ENCODE measurements at regions not wholly inside any gene's neighbourhood (a gene's known extent, or its start where the extent isn't known, plus 50 kb on each side); places are given as distances from the start of the nearest gene placed in this dataset.
"Not testable (repeated sequence)": the region's sequence is repeated elsewhere in the genome, so short reads cannot be mapped to it uniquely, and the experiment has no call there.

DNA sequence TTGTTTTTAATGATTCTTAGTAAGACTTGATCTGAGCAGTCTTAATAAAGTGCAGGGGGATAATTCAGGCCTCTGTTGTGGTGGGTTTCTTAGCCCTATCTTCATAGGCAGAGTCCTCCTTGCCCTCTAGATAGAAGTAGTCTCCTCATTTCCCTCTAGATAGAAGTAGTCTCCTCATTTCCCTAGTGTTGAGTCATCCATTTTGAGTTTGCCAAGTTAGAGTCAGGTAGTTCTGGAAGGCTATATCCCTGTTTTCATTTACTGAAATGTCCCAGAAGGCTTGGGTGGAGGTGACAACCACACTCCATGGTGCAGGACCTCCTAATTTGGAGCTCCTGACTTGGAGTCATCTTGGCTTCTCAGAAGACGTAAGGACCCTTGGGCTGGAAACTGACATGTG, 384.6 kb downstream of the MLLT3 start:
- no peak for DNase-seq

DNA sequence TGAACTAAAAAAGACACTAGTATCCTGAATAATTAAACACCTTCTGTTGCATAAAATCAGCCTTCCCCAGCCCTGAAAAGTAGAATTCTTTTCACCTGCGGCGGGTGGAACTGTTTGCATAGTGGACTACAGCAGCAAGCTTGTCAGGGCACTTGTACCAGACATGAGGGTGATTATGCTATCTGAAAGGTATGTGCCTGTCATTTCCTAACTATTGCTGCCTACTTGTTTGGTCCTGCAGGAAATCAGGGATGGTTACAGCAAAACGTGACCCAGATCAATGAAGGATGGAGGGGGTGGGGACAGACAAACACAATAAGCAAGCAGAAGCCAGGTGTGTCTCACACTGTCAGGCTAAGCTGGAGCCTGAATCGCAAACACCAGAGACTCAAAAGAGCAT, 385.6 kb downstream of the MLLT3 start:
- DNase-seq = no peak

DNA sequence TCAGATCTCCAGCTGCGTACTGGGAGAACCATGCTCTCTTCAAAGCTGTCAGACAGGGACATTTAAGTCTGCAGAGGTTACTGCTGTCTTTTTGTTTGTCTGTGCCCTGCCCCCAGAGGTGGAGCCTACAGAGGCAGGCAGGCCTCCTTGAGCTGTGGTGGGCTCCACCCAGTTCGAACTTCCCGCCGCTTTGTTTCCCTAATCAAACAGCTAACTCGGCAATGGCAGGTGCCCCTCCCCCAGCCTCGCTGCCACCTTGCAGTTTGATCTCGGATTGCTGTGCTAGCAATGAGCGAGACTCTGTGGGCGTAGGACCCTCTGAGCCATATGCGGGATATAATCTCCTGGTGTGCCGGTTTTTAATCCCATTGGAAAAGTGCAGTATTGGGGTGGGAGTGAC, 387.1 kb downstream of the MLLT3 start:
- not testable (repeated sequence) for DNase-seq

DNA sequence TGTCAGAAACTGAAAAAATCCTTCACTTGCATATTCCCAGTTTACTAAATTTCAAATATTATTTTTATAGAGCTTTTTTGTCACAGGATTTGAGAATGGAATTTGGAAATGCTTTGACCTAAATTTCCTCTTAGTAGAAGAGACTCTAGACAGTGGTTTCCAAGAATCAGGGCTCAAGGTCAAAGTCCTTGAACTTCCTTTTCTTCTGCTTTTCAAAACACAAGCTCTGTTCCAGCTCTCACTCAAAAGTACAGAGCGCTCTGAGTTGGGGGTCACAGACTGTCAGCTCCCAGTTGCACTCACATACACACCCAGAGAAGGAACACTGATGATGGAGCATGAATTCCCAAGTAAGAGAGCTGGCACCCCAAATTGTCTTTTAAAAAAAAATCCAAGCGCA, 394.2 kb downstream of the MLLT3 start:
- DNase-seq = no peak

DNA sequence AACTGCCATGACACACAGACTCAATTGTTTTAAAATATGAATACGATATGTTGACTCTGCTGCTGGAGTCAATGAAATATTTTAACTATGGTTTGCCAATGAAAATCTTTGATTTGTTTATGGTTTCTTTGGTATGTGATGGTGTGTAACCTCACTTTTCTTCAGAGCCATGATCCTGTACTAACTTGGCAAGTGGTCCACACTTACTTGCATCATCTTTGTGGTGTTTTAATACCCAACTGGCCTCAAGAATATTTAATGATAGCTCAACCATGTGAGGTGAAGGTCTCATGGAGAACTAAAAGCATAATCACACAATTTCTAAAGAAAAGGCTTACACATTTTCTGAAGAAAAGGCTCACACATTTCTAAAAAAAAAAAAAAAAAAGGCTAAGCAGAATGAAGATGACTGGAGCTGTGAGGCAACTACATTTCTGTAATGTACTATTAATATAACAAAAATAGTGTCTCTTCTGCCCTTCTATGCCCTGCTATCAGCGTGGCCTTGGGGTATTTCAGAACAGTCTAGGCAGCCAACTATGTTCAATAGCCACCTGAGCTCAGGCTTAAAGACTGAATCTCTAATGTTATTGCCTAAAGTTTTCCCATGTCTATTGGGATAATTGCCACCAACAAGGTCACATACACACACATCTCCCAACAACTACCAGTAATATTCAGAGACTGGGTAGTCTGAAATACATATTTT, 395.0 kb downstream of the MLLT3 start:
- DNase-seq = no peak

DNA sequence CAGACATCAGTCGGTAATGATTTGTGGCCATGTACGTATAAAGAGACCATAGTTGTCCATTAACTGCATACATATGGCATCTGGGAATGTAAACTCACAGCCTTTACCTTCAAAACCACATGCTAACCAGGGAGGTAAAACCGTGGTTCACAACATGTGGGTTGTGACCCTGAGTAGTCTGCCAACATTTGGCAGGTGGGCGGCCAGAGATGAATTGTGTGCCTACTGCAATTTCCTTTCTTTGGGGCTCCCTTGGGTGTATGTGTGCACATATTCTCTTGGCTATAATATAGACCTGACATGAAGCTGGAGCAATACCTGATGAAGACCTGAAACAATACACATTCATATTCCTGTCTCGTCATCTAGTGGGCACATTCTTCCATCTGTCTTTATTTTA, 396.0 kb downstream of the MLLT3 start:
- no peak for DNase-seq

DNA sequence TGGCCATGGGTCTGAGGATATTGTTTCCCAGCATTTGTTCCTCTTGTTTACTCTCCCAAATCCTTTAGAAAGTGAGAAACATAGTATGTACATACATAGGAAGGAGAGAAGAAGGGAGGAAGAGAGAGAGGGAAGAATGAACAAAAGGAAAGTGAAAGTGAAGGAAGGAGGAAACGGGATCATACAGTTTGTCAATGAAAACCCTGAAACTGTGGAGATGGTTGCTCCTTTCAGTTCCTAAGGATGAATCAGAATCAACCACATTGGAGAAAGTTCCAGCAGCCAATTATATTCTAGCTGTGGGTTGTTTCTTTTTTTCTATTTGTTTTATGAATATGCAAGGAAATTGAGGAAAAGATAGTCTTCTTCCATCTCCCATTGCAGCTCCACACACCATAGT, 396.5 kb downstream of the MLLT3 start:
- DNase-seq = no peak

DNA sequence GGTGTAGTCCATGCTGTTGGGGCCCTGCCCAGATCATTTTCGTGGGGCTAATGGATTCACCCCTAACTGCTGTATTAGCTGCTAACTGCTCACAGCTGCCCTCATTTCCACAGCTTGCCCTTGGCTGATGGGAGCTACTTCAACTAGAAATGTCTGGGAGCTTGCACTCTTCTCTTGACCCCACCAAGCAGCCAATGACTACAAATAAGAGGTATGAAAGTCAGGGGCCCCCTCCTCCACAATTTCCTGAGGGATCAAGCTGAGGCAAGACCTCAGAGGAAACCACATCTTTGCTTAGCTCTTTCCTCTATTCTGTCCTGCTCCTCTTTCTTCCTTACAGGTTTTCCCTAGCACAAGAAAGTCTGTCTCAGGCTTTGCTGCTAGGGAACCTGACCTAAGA, 397.5 kb downstream of the MLLT3 start:
- no peak for DNase-seq

DNA sequence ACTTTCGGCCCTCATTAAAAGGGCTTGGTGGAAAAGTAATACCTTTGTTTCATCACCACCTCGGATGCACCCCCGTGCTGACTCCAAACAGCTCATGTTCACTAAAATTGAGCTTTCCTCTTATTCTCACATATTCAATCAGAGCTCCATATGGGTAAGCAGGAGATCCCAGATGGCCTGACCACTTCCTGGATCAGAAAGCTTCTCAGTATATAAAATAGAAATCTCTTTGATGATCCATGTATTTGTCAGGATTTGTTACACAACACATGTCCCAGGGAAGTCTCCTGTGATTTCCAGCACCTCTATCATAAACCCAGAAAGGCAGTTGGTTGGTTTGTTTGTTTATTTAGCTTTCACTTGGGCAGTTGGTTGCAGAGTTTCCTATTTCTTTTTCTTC, 402.0 kb downstream of the MLLT3 start:
- DNase-seq = no peak

DNA sequence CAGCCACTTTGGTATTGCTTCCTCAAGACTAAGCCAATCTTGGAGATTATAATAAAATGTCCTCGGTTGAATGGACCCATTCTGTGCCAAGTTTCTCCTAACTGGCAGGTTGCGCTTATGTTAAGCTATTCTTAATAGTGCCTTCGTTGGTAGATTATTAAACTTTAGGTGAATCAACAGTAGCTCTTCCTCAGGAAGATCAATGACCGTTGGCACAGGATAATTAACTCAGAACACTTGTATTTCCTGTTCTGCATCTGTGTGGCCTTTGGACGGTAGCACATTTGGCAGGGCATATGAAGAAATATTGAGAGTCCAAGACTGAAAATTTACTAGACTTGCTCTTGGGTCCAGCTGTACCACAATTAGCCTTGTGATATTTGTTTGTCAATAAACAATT, 402.9 kb downstream of the MLLT3 start:
- DNase-seq = no peak

DNA sequence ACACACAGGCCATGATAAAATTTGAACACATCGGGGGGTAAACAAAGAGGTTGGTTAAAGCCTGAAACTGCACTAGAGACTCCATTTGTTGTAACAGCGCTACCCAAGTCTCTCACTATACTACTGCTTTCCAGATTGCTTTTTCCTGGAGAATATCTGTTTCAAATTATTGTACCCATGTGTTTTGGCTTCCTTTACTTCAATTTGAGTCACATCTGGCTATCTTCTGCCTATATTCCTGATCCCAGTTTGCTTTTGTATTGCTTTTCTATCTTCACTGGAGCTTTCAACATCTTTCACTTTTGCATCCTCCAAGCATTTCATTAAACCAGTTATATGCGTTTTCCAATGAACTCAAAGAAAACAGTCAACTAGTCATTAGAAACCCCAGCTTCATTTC, 404.7 kb downstream of the MLLT3 start:
- no peak for DNase-seq

DNA sequence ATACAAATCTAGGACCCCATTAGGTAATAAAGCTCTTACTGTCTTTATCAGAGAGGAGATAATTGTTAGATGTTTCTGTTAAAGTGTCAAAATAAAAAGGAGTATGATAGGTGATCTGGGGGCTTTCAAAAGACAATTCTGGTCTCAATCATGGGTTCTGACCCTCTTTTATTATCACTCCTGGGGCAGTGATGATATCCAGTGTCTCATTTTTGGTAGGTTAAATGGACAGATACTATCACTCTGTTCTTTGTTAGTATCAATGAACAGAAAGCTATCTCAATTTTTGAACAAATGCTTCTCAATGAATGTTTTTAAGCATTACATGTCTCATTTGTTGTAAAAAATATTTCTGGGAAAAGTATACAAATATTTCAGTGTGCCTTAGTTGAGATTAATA, 405.9 kb downstream of the MLLT3 start:
- no peak for DNase-seq

DNA sequence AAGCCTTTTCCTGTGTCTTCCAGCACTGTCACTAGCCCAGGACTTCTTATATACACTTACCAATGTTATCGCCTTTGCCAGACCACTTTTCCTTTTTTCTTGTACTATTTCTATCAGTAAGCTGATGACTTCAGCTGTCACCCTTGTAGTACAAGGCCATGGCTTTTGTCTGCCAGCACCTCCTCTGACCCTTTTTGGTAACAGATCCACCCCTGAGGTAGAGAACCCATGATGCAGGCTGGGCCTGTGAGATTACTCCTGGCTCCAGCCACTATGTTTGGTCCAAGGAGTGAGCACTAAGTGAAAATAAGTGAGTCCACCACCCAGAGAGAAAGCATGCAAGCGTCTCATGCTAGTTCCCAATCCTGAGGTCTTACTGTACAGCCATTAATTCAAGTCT, 406.7 kb downstream of the MLLT3 start:
- DNase-seq = no peak

DNA sequence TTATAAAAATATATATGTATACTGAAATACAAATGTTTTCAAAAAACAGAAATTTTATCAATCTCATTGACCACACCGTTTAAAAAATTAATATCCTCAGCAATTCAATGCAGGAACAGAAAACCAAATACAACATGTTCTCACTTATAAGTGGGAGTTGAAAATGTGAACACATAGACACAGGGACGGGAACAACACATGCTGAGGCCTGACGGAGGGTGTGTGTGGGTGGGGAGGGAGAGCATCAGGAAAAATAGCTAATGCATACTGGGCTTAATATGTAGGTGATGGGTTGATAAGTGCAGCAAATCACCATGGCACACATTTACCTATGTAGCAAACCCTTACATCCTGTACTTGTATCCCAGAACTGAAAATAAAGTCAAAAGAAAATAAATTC, 409.5 kb downstream of the MLLT3 start:
- no peak for DNase-seq

DNA sequence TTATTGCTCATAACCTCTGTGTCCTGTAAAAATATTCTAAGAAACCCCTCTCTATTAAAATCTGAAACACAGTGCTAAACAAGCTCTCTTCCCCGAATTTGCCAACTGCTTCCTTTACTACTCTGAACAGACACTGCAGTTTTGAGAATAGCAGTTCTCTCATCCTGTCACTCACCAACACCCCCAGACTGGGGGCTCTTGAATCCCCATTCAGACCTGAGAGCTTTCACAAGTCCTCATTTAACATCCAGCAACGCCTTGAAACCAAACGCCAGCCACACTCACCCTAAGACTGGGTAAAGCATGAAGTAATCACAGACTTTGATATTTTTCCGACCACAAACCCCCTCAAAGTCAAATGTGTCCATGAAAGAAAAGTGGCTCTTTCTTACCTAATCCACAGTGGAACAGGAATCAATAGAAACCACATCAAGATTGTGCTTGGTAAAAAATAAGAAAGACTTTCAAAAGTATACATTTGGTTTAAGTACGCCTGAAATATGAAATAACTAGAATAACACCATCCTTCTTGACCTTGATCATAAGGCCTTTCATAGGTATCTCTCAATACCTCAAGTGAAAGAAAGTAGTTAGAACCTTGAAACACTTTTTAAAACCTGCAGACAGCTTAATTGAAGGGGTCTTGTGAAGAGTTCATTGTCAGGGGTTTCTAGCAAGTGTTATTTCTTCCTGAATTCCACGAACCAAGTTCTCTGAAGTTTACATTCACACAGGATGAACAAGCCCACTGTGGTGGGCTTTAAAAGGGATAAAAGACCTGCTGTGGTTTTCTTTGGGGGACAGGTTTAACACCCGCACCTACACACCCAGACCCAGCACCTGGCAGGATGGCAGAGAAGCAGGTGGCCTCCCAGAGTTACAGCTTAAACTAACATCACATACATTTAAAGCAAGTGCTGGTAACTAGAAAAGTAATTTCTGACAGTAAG, 412.6 kb downstream of the MLLT3 start:
- peak; percentile 36 for DNase-seq

DNA sequence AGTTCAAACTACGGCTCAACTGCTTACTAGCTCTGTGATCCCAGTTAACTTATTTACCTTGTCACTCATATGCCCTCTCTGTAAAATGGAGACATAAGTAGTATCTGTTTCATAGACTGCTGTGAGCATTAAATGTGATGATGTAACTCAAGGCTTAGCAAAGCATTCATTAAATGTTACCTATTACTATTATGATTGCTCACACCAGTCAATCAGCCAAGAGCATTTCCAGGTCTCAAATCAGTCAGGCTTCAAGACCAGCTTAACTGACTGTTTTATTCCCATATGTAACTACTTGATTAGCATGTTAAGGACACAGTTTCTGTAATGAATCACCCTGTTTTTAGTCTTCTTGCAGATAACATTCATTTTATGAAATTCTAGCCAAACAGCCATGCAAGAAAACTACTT, 413.3 kb downstream of the MLLT3 start:
- DNase-seq = no peak

DNA sequence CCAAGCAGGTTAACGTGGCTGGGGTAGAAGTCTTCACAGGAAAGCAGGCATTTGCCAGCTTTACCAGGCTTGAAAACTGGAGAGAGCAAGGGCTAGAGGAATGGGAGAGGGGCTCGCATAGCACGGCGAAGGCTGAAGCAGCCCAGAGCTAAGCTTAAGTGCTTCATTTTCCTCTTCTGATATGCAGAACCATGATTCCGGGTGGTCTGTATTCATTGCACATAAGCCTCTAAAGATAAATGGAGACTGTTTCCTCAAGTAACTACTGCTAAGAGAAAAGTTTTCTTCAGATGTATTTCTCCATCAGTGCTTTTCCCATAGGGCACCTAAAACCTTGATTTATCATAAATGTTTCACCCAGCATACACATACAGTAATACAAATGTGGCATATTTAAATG, 414.1 kb downstream of the MLLT3 start:
- DNase-seq = no peak

DNA sequence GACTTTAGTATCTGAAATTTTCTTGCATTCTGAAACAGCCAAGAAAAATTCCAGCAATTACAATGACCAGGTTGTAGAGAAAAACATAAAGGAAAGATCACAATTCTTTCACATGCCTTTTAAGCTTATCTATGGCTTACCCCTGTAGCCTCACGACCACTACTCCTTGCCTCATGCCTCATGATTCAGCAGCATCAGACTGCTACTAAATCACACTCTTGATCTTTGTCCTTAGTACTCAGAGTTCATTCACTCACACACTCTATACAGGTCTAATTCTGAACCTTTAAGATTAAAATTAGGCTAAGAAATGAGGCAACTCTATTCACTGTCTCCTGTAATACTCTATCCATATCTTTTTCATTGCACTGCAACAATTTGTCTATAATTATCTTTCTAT, 415.1 kb downstream of the MLLT3 start:
- DNase-seq = no peak

DNA sequence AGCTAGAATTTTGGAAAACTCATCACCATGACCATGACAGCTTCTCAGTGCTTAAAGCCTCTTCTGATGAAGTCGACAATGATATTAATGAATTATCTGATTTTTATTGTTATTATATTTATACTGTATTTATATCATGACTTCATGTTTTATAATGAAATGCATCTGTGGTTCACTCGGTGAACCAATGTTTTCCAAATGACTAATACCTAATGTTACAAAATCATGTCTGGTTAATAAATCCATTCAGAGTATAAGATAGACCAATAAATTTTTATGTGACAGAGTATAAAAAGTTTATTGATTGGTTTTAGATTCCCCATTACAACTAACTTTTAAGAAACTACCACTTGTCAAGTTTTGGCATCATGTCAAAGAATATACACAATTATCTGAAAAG, 416.5 kb downstream of the MLLT3 start:
- DNase-seq = no peak

DNA sequence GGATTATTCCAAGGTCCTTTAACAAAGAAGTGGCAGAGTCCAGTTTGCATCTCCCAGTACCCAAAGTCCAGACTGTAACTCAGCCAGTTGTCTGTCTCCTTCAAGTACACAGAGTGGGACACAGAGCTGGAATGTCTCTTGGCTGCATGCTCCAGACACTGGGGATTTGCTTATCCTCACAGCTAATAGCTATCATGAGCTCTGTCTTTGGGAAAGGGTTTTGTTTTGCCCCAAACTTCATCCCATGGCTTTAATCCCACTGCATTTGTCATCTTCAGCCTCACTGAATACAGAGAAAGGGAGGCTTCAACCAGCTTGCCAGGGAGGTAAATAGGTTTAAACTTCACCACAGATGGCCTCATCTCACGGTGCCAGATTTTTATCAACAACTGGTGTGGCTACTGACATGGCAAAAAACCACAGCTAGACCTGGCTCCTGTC, 412.2 kb upstream of the SLC24A2 start:
- no peak for DNase-seq

DNA sequence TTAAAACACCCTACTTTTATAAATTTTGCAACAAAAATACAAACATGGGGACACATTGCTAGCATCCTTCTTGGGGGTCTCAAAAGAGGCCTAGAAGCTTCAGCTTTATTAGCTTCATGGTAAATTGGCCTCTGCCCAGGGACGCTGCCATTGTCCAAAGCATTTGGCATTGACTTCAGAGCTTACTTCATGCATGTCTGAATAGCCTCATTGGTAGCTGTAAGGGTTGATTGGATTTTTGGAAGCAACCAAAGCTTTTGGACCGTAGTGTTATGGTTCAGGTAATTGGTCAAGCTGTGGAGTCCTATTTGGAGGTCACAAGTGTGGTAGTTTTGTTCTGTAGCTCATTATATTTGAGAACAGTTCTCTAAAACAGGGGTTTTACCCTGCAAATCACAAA, 411.7 kb upstream of the SLC24A2 start:
- DNase-seq = no peak

DNA sequence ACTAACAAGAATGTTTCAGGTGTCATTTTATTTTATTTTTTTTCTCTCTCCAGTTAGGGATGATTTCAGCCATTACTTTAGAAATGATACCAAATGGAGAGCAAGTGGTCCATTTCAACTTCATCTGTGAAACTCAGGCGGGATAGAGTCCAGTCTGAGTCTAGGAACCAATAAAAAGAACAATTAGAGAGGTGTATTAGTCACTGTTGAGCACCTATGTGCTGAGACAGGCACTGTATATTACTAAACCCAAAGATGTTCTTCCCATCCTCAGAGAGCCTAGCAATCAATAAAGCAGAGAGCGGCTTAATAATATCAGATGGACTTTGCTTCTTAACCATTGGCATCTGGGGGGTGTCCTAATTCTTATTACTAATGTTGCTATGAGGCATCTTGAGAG, 410.3 kb upstream of the SLC24A2 start:
- DNase-seq = no peak

DNA sequence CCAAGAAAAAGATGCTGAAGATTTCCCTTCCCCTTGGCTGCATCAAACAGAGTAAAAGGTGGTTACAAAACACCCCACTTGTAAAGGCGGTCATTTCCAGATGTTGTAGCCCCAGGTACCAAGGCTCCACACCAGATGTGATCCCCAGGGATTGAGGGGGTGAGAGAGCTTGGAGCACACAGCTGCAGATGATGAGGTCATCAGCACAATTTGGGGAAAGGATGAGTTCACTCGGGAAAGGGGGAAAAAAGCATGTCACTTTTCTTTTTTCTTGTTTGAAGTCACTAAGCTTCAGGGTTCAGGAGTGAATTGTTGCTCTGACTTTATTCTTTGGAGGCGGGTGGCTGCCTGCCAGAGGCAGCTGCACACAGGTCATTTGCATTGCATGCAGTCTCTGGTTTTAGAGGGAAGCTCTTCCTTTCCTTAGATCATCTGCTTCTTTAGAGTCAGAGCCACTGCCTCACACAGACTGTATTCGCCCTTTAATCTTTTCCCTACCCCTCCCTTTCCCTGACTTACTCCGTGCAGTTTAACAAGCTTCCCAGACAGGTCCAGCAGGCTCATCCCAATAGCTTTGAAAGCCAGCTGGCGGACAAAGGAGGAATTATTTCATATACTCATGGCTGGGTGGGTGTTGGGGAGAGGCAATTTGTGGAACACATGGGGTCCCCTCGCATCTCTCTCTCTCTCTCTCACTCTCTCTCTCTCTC, 409.3 kb upstream of the SLC24A2 start:
- DNase-seq = no peak

Measured in activated CD8-positive, alpha-beta memory T cell treated with anti-CD3 and anti-CD28 coated beads, Interleukin-2, amount 50 U/mL, for 4 hours (primary cell).